Glutamatergic neuron (in vitro differentiated cells): ENCODE measurements at regions not wholly inside any gene's neighbourhood (a gene's known extent, or its start where the extent isn't known, plus 50 kb on each side); places are given as distances from the start of the nearest gene placed in this dataset.

Experiments
- DNase-seq: peaks from one replicate; pipeline ENCODE4 v3.0.0; 2022
- H3K27ac Mint-ChIP-seq: one replicate; pipeline ENCODE4 v1.8.0; 2020; ENCODE audit warnings: mild to moderate bottlenecking, mixed read lengths, inconsistent platforms; ENCODE audit not compliant: unreplicated experiment
- H3K27me3 Mint-ChIP-seq: one replicate; pipeline ENCODE4 v1.8.0; 2020; ENCODE audit warnings: mild to moderate bottlenecking, moderate library complexity, mixed read lengths, inconsistent platforms; ENCODE audit not compliant: unreplicated experiment
- H3K36me3 Mint-ChIP-seq: one replicate; pipeline ENCODE4 v1.8.0; 2020; ENCODE audit warnings: mild to moderate bottlenecking, mixed read lengths, inconsistent platforms; ENCODE audit not compliant: unreplicated experiment
- H3K4me1 Mint-ChIP-seq: one replicate; pipeline ENCODE4 v1.8.0; 2020; ENCODE audit warnings: mild to moderate bottlenecking, low read depth, mixed read lengths, inconsistent platforms; ENCODE audit not compliant: unreplicated experiment
- H3K4me3 Mint-ChIP-seq: one replicate; pipeline ENCODE4 v1.8.0; 2020; ENCODE audit warnings: mild to moderate bottlenecking, mixed read lengths, inconsistent platforms; ENCODE audit not compliant: unreplicated experiment
- H3K9me3 Mint-ChIP-seq: one replicate; pipeline ENCODE4 v1.8.0; 2020; ENCODE audit warnings: mild to moderate bottlenecking, moderate library complexity, mixed read lengths, inconsistent platforms; ENCODE audit not compliant: unreplicated experiment
- TF ChIP-seq, protein P1 (sequence below): fragments of 200-600 bp; sonication (generic); IDR thresholded peaks from one replicate; pipeline ENCODE4 v1.5.0; 2021; ENCODE audit not compliant: partially characterized antibody, unreplicated experiment

DNA sequence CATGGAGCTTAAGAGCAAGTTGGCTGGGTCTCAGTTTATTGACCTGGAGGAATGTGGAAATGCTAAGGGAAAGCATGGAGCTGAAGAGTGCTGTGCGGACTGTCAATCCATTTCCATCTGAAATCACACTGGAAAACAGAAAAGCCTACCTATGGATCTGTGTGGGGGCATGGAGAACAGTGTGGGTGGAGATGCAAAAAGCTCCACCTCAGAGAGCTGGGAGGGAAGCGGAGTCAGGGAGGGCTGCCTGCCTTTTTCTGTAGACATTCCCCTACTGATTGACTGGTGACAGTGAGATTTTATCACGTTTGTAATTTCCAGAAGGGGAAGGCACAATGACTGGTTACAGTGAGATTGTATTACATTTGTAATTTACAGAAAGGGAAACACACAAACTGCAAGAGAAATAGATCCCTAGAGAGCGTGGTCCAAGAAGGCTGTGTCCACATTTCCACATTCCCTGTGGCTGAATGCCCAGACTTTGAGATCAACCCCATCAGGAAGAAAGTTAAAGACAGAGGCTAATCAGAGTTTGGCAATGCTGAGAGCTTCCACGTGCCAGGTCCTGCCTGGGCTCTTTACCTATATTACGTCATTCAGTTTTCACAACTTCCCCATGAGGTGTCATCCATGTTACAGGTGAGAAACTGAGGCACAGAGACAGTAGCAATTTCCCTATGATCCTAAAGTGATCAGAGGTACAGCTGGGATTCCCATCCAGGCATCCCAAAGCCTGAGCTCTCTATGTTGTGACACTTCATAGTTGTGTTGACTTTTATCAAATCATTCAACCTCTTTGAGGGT lies 67.7 kb upstream of the NSMCE3 start:
- H3K9me3 Mint-ChIP-seq = peaks cover 5% of the 10 kb centered on the region
- H3K36me3 Mint-ChIP-seq = no peaks in the 10 kb centered on the region
- no peak overlapping the region for H3K27ac Mint-ChIP-seq
- TF ChIP-seq, protein P1, sequence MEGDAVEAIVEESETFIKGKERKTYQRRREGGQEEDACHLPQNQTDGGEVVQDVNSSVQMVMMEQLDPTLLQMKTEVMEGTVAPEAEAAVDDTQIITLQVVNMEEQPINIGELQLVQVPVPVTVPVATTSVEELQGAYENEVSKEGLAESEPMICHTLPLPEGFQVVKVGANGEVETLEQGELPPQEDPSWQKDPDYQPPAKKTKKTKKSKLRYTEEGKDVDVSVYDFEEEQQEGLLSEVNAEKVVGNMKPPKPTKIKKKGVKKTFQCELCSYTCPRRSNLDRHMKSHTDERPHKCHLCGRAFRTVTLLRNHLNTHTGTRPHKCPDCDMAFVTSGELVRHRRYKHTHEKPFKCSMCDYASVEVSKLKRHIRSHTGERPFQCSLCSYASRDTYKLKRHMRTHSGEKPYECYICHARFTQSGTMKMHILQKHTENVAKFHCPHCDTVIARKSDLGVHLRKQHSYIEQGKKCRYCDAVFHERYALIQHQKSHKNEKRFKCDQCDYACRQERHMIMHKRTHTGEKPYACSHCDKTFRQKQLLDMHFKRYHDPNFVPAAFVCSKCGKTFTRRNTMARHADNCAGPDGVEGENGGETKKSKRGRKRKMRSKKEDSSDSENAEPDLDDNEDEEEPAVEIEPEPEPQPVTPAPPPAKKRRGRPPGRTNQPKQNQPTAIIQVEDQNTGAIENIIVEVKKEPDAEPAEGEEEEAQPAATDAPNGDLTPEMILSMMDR = no peak
- H3K4me1 Mint-ChIP-seq = peaks cover 11% of the 10 kb centered on the region
- DNase-seq = no peak
- H3K27me3 Mint-ChIP-seq = no peaks in the 10 kb centered on the region
- H3K4me3 Mint-ChIP-seq = no peak overlapping the region

DNA sequence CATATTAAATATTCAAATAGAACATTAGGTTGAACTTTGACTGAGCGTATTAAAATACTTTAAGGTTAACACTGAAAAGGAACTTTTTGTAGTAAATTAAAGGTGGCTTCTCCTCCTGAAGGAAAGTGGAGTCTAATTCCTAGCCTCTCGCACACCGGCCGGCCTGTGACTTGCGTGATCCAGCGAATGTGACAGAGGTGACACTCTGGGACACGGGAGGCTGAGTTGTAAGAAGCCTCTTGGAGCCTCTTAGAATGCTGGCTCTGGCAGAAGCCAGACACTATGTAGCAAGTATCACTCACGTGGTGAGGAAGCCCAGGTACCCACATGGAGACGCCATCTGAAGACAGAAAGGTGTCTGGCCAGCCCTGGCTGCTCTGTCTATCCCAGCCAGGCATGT lies 64.9 kb upstream of the NSMCE3 start:
- Mint-ChIP-seq H3K4me3 (no peak overlapping the region), H3K27ac (no peak overlapping the region), H3K36me3 (no peaks in the 10 kb centered on the region), H3K9me3 (peaks cover 5% of the 10 kb centered on the region), H3K4me1 (peaks cover 29% of the 10 kb centered on the region), H3K27me3 (peaks cover 6% of the 10 kb centered on the region)
- no peak for DNase-seq
- TF ChIP-seq, protein P1 = no peak

- TF ChIP-seq, protein P1 = no peak
- H3K27me3 Mint-ChIP-seq = peaks cover 6% of the 10 kb centered on the region
- H3K9me3 Mint-ChIP-seq = peaks cover 4% of the 10 kb centered on the region
- H3K4me3 Mint-ChIP-seq = no peak overlapping the region
- H3K36me3 Mint-ChIP-seq = no peaks in the 10 kb centered on the region
- peaks cover 25% of the 10 kb centered on the region for H3K4me1 Mint-ChIP-seq
- no peak overlapping the region for H3K27ac Mint-ChIP-seq
- no peak for DNase-seq
Observed at GRCh38 chr15:29333261-29333660, 63.6 kb upstream of the NSMCE3 start.

DNA sequence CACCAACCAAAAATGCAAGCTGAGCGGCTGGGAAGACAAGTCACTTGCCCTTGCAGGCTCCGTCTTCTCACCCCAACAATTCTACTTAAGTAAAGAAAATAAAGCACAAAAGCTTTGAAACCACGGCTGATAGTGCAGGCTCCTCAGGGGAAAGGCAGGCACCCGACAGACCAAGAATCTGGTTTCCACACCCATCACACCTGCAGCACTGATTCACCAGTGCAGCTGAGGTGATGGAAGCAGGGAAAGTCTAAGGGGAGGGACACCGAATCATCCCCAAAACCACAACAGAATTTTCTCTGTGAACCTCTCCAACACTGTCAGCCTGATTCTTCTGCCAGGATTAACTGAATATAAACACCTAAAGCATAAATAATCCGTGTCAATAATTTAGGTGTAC lies 62.0 kb upstream of the NSMCE3 start:
- no peaks in the 10 kb centered on the region for H3K36me3 Mint-ChIP-seq
- H3K9me3 Mint-ChIP-seq = peaks cover 4% of the 10 kb centered on the region
- TF ChIP-seq, protein P1 = no peak
- H3K4me1 Mint-ChIP-seq = peaks cover 18% of the 10 kb centered on the region
- peak overlapping the region; percentile 18 for H3K4me3 Mint-ChIP-seq
- peaks cover 6% of the 10 kb centered on the region for H3K27me3 Mint-ChIP-seq
- peak overlapping the region; percentile 93 for H3K27ac Mint-ChIP-seq
- no peak for DNase-seq

GRCh38 chr15:29331071-29331470 lies 61.4 kb upstream of the NSMCE3 start:
- Mint-ChIP-seq H3K4me3 (no peak overlapping the region), H3K9me3 (peaks cover 4% of the 10 kb centered on the region), H3K4me1 (peaks cover 18% of the 10 kb centered on the region), H3K36me3 (no peaks in the 10 kb centered on the region), H3K27me3 (peaks cover 6% of the 10 kb centered on the region), H3K27ac (peak overlapping the region; percentile 93)
- DNase-seq = peak; percentile 51
- TF ChIP-seq, protein P1 = no peak
